ENCODE measurements at regions not wholly inside any gene's neighbourhood (a gene's known extent, or its start where the extent isn't known, plus 50 kb on each side); places are given as distances from the start of the nearest gene placed in this dataset.

- FAIRE-seq (no peak), DNase-seq (ENCODE audit: extremely low read depth in 1 of 4, low spot score in 3 of 4) (no peak), ATAC-seq (no peak)
- no peak overlapping the region for H3K4me3 ChIP-seq
- H3K4me2 ChIP-seq (ENCODE audit: insufficient read depth, low read length) = no peak overlapping the region
- no peak overlapping the region for H2AFZ ChIP-seq (ENCODE audit: low read depth, low read length)
- peaks cover 5 to 10% of the 10 kb centered on the region in 2 experiments; a peak in 3 of 5 replicates for H3K27me3 ChIP-seq (ENCODE audit: control insufficient read depth in 2 of 2, insufficient read depth in 2 of 2, low read length in 2 of 2)
- peaks cover 5% of the 10 kb centered on the region for H4K20me1 ChIP-seq (replicated peaks; ENCODE audit: control insufficient read depth, insufficient read depth, low read length)
- ChIA-PET CTCF (ENCODE audit: low intra/inter-chr PET ratio) (interaction anchor here (1.0 kb wide), 1 partner anchor 134 kb away, joined by 3 read pairs; no protein-coding TSS in a partner anchor), POLR2A (interaction anchor here (0.6 to 0.8 kb wide), 2 partner anchors 23 to 185 kb away, joined by 3 to 4 read pairs; no protein-coding TSS in a partner anchor)
- H3K27ac ChIP-seq (ENCODE audit: extremely low read depth, low read depth, low read length) = no peak overlapping the region; the same call in 2 of the 3 replicates
- intact Hi-C loops (cut with micrococcal nuclease) = loop anchor here (5.0 kb wide), 1 partner anchor 110 kb away; no protein-coding TSS in a partner anchor
- H3K4me1 ChIP-seq (replicated peaks in 1 of 2; ENCODE audit: control insufficient read depth in 2 of 2, insufficient read depth in 2 of 2, low read length in 2 of 2) = peaks cover 0 to 9% of the 10 kb centered on the region in 2 experiments; a peak in 1 of 5 replicates
- no peaks in the 10 kb centered on the region for H3K36me3 ChIP-seq (ENCODE audit: control insufficient read depth, insufficient read depth, low read length)
- H3K9me1 ChIP-seq (ENCODE audit: control insufficient read depth, insufficient read depth, low read length) = no peaks in the 10 kb centered on the region
- H3K79me2 ChIP-seq (ENCODE audit: control insufficient read depth, insufficient read depth, low read length) = no peaks in the 10 kb centered on the region
- in situ Hi-C loops (cut with MboI) = loop anchor here (10.0 to 25.0 kb wide), 2 partner anchors 205 to 372 kb away; partner anchors contain the start of gene LOXHD1
- BruUV-seq (replicated peaks) = no TSS peak
- WGBS (ENCODE audit: insufficient coverage, low coverage, missing lambda C conversion rate) = 30% methylated on average over 7 of the region's 7 CpGs
- no peak overlapping the region for H3K9ac ChIP-seq (ENCODE audit: insufficient read depth in 1 of 2, low read depth in 2 of 2, low read length in 2 of 2)
- no peaks in the 10 kb centered on the region for H3K9me3 ChIP-seq (replicated peaks; ENCODE audit: control insufficient read depth, insufficient read depth, low read depth, low read length)
- TF ChIP-seq RHOXF2B (CRISPR knock-in tag; conservative IDR thresholded peaks at IDR 0.05) (no peak), RBM25 (IDR thresholded peaks at IDR 0.05; ENCODE audit: low read depth, low read length, severe bottlenecking) (peak; percentile 78), ZBTB9 (CRISPR knock-in tag; IDR thresholded peaks at IDR 0.05) (no peak), SETDB1 (IDR thresholded peaks at IDR 0.05; ENCODE audit: low read length) (no peak), ARID3B (CRISPR knock-in tag; IDR thresholded peaks at IDR 0.05; ENCODE audit: borderline replicate concordance) (no peak), MYC (IDR thresholded peaks at IDR 0.05; ENCODE audit: low read depth, low read length) (no peak), MYC (CRISPR knock-in tag; IDR thresholded peaks at IDR 0.05; ENCODE audit: borderline replicate concordance, low read depth) (no peak), GTF2A2 (tag; IDR thresholded peaks at IDR 0.05) (no peak), U2AF2 (optimal IDR thresholded peaks at IDR 0.05; ENCODE audit: low read depth, low read length) (no peak), BRF2 (IDR thresholded peaks at IDR 0.05; ENCODE audit: borderline replicate concordance, insufficient read depth, insufficient read length) (no peak), KDM1A (IDR thresholded peaks at IDR 0.05) (0 out of 4 replicates have a peak, but pooled peaks of 1 of the 2 experiments have one; percentile 8), ZFP36 (IDR thresholded peaks at IDR 0.05; ENCODE audit: low read depth, low read length, partially characterized antibody) (peak; percentile 67), MXD1 (CRISPR knock-in tag; IDR thresholded peaks at IDR 0.05; ENCODE audit: borderline replicate concordance, poor library complexity, severe bottlenecking) (no peak), THAP7 (CRISPR knock-in tag; IDR thresholded peaks at IDR 0.05) (no peak), MCM2 (IDR thresholded peaks at IDR 0.05; ENCODE audit: low read depth) (no peak), MLX (CRISPR knock-in tag; conservative IDR thresholded peaks at IDR 0.05) (no peak)
Observed at GRCh38 chr18:46282646-46283045, 178.5 kb downstream of the HAUS1 start.
